ENCODE measurements at regions not wholly inside any gene's neighbourhood (a gene's known extent, or its start where the extent isn't known, plus 50 kb on each side); places are given as distances from the start of the nearest gene placed in this dataset.

DNA sequence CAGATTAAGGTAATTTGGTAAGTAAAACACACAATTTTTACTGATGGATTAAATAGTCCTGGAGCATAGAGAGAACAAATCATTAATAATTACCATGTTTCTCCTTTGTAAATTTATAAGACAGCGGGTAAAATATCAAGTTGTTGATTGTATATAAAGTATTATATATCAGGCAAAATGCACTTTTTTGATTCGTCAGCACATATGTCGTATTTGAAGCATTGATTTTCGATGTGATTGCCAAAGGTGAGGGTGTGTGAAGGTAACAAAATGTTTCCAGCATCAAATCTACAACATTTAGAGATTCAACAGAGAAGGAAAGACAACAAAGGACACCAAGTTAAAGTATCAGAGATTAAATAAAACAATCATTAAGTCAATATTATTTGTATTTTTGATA is 1437.8 kb upstream of the ADGRL3 start:
- TF ChIP-seq, protein P1, sequence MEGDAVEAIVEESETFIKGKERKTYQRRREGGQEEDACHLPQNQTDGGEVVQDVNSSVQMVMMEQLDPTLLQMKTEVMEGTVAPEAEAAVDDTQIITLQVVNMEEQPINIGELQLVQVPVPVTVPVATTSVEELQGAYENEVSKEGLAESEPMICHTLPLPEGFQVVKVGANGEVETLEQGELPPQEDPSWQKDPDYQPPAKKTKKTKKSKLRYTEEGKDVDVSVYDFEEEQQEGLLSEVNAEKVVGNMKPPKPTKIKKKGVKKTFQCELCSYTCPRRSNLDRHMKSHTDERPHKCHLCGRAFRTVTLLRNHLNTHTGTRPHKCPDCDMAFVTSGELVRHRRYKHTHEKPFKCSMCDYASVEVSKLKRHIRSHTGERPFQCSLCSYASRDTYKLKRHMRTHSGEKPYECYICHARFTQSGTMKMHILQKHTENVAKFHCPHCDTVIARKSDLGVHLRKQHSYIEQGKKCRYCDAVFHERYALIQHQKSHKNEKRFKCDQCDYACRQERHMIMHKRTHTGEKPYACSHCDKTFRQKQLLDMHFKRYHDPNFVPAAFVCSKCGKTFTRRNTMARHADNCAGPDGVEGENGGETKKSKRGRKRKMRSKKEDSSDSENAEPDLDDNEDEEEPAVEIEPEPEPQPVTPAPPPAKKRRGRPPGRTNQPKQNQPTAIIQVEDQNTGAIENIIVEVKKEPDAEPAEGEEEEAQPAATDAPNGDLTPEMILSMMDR (IDR thresholded peaks at IDR 0.05) = no peak
- no peak for TF ChIP-seq POLR2A (IDR thresholded peaks at IDR 0.05)

Measured in heart left ventricle (tissue), 13 donors.